Karpas-422 (cell line): ENCODE measurements at regions not wholly inside any gene's neighbourhood (a gene's known extent, or its start where the extent isn't known, plus 50 kb on each side); places are given as distances from the start of the nearest gene placed in this dataset.

Experiments
- DNase-seq: peaks from one replicate; pipeline ENCODE4 v3.0.0-alpha.2; 2015
- H2AFZ ChIP-seq: fragments of 200-600 bp; sonication (generic); 2 replicates; pipeline ENCODE4 v1.6.1; 2014; ENCODE audit warnings: antibody characterized with exemption, low read length, mixed read lengths
- H3K27ac ChIP-seq: fragments of 200-600 bp; sonication (generic); 2 replicates; pipeline ENCODE4 v1.5.1; 2014; ENCODE audit warnings: mild to moderate bottlenecking, low read length, moderate library complexity
- H3K27me3 ChIP-seq: fragments of 200-600 bp; sonication (generic); 2 replicates; pipeline ENCODE4 v1.6.1; 2014; ENCODE audit warnings: low read length, mixed read lengths
- H3K36me3 ChIP-seq: fragments of 200-600 bp; sonication (generic); 2 replicates; pipeline ENCODE4 v1.6.1; 2014; ENCODE audit warnings: low read length, mixed read lengths; ENCODE audit not compliant: insufficient read depth
- H3K4me1 ChIP-seq: fragments of 200-600 bp; sonication (generic); 2 replicates; pipeline ENCODE4 v1.6.1; 2014; ENCODE audit warnings: mild to moderate bottlenecking, low read length, mixed read lengths
- H3K4me2 ChIP-seq: fragments of 200-600 bp; sonication (generic); 2 replicates; pipeline ENCODE4 v1.6.1; 2014; ENCODE audit warnings: low read length, low read depth, mild to moderate bottlenecking; ENCODE audit not compliant: poor library complexity, severe bottlenecking
- H3K4me3 ChIP-seq: fragments of 200-600 bp; sonication (generic); 2 replicates; pipeline ENCODE4 v1.5.1; 2014; ENCODE audit warnings: mild to moderate bottlenecking, antibody characterized with exemption, low read length, mixed read lengths
- H3K79me2 ChIP-seq: fragments of 200-600 bp; sonication (generic); 2 replicates; pipeline ENCODE4 v1.6.1; 2014; ENCODE audit warnings: mild to moderate bottlenecking, low read length, mixed read lengths
- H3K9ac ChIP-seq: fragments of 200-600 bp; sonication (generic); 2 replicates; pipeline ENCODE4 v1.6.0; 2014; ENCODE audit warnings: low read length
- H3K9me2 ChIP-seq: fragments of 200-600 bp; sonication (generic), shearing (Covaris generic); replicated peaks from 2 replicates; pipeline ENCODE4 v1.6.0; 2014; ENCODE audit warnings: mild to moderate bottlenecking, low read length, moderate library complexity; ENCODE audit not compliant: insufficient read depth
- H3K9me3 ChIP-seq: fragments of 300-700, 200-600 bp; sonication (generic); 2 replicates; pipeline ENCODE4 v1.6.1; 2014; ENCODE audit warnings: low read length, mixed read lengths
- H4K20me1 ChIP-seq: fragments of 200-600 bp; sonication (generic); 2 replicates; pipeline ENCODE4 v1.6.1; 2014; ENCODE audit warnings: mild to moderate bottlenecking, antibody characterized with exemption, low read length, low read depth; ENCODE audit not compliant: insufficient read depth

- H3K9ac ChIP-seq, result no peak overlapping the region
- H3K79me2 ChIP-seq, result no peaks in the 10 kb centered on the region
- no peaks in the 10 kb centered on the region for H3K9me2 ChIP-seq
- H2AFZ ChIP-seq, result no peak overlapping the region
- H4K20me1 ChIP-seq, result no peaks in the 10 kb centered on the region
- H3K4me2 ChIP-seq, result no peak overlapping the region
- H3K9me3 ChIP-seq, result no peaks in the 10 kb centered on the region
- no peak overlapping the region for H3K27ac ChIP-seq
- no peaks in the 10 kb centered on the region for H3K27me3 ChIP-seq
- H3K36me3 ChIP-seq, result no peaks in the 10 kb centered on the region
- DNase-seq, result peak; percentile 62
- no peaks in the 10 kb centered on the region for H3K4me1 ChIP-seq
- no peak overlapping the region for H3K4me3 ChIP-seq
Observed at GRCh38 chr2:34570266-34570872, 971.3 kb upstream of the FAM98A start.

- H3K27me3 ChIP-seq, result no peaks in the 10 kb centered on the region
- no peak overlapping the region for H2AFZ ChIP-seq
- DNase-seq, result no peak
- H3K9me3 ChIP-seq, result peaks cover 2% of the 10 kb centered on the region; the same call in 1 of the 2 replicates
- no peaks in the 10 kb centered on the region for H3K79me2 ChIP-seq
- H3K4me2 ChIP-seq, result no peak overlapping the region
- H3K9me2 ChIP-seq, result 0 out of 2 replicates have a peak, but pooled peaks cover 2% of the 10 kb centered on the region
- H3K4me1 ChIP-seq, result no peaks in the 10 kb centered on the region
- no peaks in the 10 kb centered on the region for H4K20me1 ChIP-seq
- no peak overlapping the region for H3K4me3 ChIP-seq
- no peaks in the 10 kb centered on the region for H3K36me3 ChIP-seq
- no peak overlapping the region for H3K9ac ChIP-seq
- no peak overlapping the region for H3K27ac ChIP-seq
Observed at GRCh38 chr2:34567128-34567527, 968.0 kb upstream of the FAM98A start.

GRCh38 chr2:34552337-34552736 lies 953.2 kb upstream of the FAM98A start:
- H2AFZ ChIP-seq, result no peak overlapping the region
- H3K79me2 ChIP-seq, result no peaks in the 10 kb centered on the region
- H3K4me2 ChIP-seq, result no peak overlapping the region
- no peak overlapping the region for H3K9ac ChIP-seq
- no peak overlapping the region for H3K4me3 ChIP-seq
- H3K4me1 ChIP-seq, result no peaks in the 10 kb centered on the region
- H3K9me2 ChIP-seq, result no peaks in the 10 kb centered on the region
- no peaks in the 10 kb centered on the region for H3K9me3 ChIP-seq
- H4K20me1 ChIP-seq, result no peaks in the 10 kb centered on the region
- DNase-seq, result no peak
- H3K36me3 ChIP-seq, result no peaks in the 10 kb centered on the region
- no peaks in the 10 kb centered on the region for H3K27me3 ChIP-seq
- no peak overlapping the region for H3K27ac ChIP-seq

DNA sequence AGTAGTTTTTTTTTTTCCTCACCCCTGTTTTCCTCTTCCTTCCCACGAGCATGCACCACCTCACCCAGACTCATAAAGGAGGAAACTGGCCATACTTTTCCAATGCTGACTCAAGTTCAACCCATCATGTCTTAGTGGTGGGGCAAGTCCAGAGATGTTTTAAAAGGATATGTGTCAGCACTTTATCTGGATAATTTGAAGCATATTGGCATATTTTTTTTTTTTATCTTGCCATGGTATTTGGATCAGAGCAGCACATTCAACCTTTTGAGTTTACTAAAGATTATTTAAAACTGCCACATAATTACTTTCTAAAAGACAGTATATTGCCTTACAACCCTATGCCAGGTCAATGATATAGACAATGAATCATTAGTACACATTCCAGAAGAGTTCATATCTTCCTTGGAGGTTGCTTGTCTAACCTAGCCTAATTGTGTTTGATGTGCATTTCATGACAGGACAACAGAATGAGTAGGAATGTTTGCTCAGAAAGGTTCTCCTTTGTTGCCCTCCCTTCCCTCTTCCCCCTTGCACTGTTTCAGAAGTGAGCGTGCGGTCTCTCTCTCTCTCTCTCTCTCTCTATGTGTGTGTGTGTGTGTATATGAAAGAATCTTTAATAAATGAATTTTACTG lies 950.7 kb upstream of the FAM98A start:
- Histone ChIP-seq H3K9me3 (no peaks in the 10 kb centered on the region), H3K4me2 (no peak overlapping the region), H4K20me1 (no peaks in the 10 kb centered on the region), H3K27ac (no peak overlapping the region), H3K4me3 (no peak overlapping the region), H3K9me2 (no peaks in the 10 kb centered on the region), H3K79me2 (no peaks in the 10 kb centered on the region), H2AFZ (no peak overlapping the region), H3K9ac (no peak overlapping the region), H3K4me1 (no peaks in the 10 kb centered on the region), H3K27me3 (no peaks in the 10 kb centered on the region), H3K36me3 (no peaks in the 10 kb centered on the region)
- no peak for DNase-seq

DNA sequence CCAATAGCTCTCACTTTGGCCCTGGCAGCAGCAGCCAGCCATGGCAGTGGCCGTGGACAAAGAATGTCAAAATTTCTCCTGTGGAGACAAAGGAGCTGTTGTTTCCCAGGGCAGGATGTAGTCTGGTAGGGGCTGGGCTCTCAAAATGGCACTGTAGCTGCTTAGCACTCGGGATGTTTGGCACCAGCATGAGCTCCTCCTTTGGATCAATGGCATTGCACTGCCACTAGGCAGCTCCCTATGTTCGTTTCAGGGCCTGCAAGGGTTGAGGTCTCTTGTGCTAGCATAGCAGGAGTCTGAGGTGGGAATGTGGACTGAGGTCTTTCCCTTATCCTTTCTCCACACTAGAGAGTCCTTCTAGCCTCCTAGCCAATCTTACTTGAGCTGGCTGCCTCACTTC lies 948.8 kb upstream of the FAM98A start:
- H3K4me3 ChIP-seq, result no peak overlapping the region
- no peak overlapping the region for H3K9ac ChIP-seq
- H3K27ac ChIP-seq, result no peak overlapping the region
- H3K9me3 ChIP-seq, result no peaks in the 10 kb centered on the region
- H3K4me2 ChIP-seq, result no peak overlapping the region
- H3K79me2 ChIP-seq, result no peaks in the 10 kb centered on the region
- DNase-seq, result no peak
- H3K4me1 ChIP-seq, result no peaks in the 10 kb centered on the region
- H4K20me1 ChIP-seq, result no peaks in the 10 kb centered on the region
- H3K36me3 ChIP-seq, result no peaks in the 10 kb centered on the region
- H3K27me3 ChIP-seq, result no peaks in the 10 kb centered on the region
- no peak overlapping the region for H2AFZ ChIP-seq
- H3K9me2 ChIP-seq, result no peaks in the 10 kb centered on the region

- Histone ChIP-seq H3K9me3 (no peaks in the 10 kb centered on the region), H3K79me2 (no peaks in the 10 kb centered on the region), H3K9ac (no peak overlapping the region), H4K20me1 (no peaks in the 10 kb centered on the region), H3K4me1 (no peaks in the 10 kb centered on the region), H3K27me3 (no peaks in the 10 kb centered on the region), H3K9me2 (no peaks in the 10 kb centered on the region), H3K36me3 (no peaks in the 10 kb centered on the region), H2AFZ (no peak overlapping the region), H3K4me2 (no peak overlapping the region), H3K4me3 (no peak overlapping the region), H3K27ac (no peak overlapping the region)
- no peak for DNase-seq
Observed at GRCh38 chr2:34547340-34547739, 948.2 kb upstream of the FAM98A start.

GRCh38 chr2:34545486-34546136 lies 946.5 kb upstream of the FAM98A start:
- no peaks in the 10 kb centered on the region for H3K9me3 ChIP-seq
- no peak overlapping the region for H3K4me2 ChIP-seq
- no peak overlapping the region for H3K27ac ChIP-seq
- no peaks in the 10 kb centered on the region for H3K9me2 ChIP-seq
- no peak overlapping the region for H3K4me3 ChIP-seq
- H3K27me3 ChIP-seq, result no peaks in the 10 kb centered on the region
- no peaks in the 10 kb centered on the region for H4K20me1 ChIP-seq
- H3K36me3 ChIP-seq, result no peaks in the 10 kb centered on the region
- H2AFZ ChIP-seq, result no peak overlapping the region
- no peak for DNase-seq
- H3K79me2 ChIP-seq, result no peaks in the 10 kb centered on the region
- no peaks in the 10 kb centered on the region for H3K4me1 ChIP-seq
- no peak overlapping the region for H3K9ac ChIP-seq

DNA sequence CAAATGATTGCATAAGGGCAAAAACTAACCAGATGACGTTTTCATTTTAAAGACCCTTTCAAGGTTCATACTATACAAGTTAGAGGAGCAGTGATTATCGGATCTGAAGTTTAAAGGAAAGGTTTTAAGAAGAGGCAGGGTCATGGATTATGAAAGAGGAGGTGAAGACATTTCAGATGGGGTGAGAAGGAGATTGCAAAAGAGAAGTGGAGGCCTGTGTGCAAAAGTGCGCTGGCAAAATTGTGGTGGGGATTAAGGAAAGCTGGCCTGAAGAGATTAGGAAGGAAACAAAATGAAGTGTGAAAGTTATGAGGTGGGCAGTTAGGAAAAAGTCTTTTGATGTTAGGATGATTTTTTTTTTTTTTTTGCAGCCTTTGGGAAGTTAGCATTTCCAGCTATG lies 935.7 kb upstream of the FAM98A start:
- no peak for DNase-seq
- H4K20me1 ChIP-seq, result no peaks in the 10 kb centered on the region

More for the DNA sequence above, 935.7 kb upstream of the FAM98A start:
- Histone ChIP-seq H3K9me3 (peaks cover 6% of the 10 kb centered on the region; the same call in 1 of the 2 replicates), H3K36me3 (no peaks in the 10 kb centered on the region), H3K79me2 (no peaks in the 10 kb centered on the region), H3K9me2 (no peaks in the 10 kb centered on the region), H3K9ac (no peak overlapping the region), H3K27ac (no peak overlapping the region), H3K4me3 (no peak overlapping the region), H3K27me3 (no peaks in the 10 kb centered on the region), H2AFZ (no peak overlapping the region), H3K4me2 (no peak overlapping the region), H3K4me1 (no peaks in the 10 kb centered on the region)
